ENCODE measurements at regions not wholly inside any gene's neighbourhood (a gene's known extent, or its start where the extent isn't known, plus 50 kb on each side); places are given as distances from the start of the nearest gene placed in this dataset.

DNA sequence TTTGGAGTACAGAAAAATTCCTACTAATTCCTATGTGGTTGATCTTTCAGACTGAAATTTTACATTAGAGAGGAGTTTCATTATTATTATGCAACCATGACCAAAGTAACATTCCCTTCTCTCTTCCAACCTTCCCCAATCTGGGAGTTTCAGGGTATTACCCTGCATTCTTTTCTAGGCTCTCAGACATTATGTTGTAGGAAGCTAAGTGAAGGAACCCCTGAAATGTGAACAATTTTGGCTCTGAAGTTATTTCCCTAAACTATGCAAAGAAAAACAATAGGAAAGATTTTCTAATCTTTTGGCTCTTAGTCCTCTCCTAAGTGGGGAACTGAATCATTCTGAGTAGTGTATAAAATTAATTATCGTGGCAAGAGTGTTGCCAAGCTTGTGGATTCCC is 63.3 kb upstream of the ZFAND5 start (continued):
- TF ChIP-seq ZBTB33 (CRISPR knock-in tag; IDR thresholded peaks at IDR 0.05), result no peak
- no peak for TF ChIP-seq JUNB (CRISPR knock-in tag; conservative IDR thresholded peaks at IDR 0.05)
- TF ChIP-seq, protein P1, sequence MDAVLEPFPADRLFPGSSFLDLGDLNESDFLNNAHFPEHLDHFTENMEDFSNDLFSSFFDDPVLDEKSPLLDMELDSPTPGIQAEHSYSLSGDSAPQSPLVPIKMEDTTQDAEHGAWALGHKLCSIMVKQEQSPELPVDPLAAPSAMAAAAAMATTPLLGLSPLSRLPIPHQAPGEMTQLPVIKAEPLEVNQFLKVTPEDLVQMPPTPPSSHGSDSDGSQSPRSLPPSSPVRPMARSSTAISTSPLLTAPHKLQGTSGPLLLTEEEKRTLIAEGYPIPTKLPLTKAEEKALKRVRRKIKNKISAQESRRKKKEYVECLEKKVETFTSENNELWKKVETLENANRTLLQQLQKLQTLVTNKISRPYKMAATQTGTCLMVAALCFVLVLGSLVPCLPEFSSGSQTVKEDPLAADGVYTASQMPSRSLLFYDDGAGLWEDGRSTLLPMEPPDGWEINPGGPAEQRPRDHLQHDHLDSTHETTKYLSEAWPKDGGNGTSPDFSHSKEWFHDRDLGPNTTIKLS (IDR thresholded peaks at IDR 0.05; ENCODE audit: borderline replicate concordance, low read depth), result no peak
- no peak for TF ChIP-seq ZNF146 (CRISPR knock-in tag; IDR thresholded peaks at IDR 0.05; ENCODE audit: unreplicated experiment)
- no peak for TF ChIP-seq JUN (IDR thresholded peaks at IDR 0.05; ENCODE audit: borderline replicate concordance, low read depth, low read length)
- TF ChIP-seq JUN (CRISPR knock-in tag; IDR thresholded peaks at IDR 0.05; ENCODE audit: borderline replicate concordance), result no peak
- TF ChIP-seq TSC22D4 (tag; IDR thresholded peaks at IDR 0.05), result no peak

DNA sequence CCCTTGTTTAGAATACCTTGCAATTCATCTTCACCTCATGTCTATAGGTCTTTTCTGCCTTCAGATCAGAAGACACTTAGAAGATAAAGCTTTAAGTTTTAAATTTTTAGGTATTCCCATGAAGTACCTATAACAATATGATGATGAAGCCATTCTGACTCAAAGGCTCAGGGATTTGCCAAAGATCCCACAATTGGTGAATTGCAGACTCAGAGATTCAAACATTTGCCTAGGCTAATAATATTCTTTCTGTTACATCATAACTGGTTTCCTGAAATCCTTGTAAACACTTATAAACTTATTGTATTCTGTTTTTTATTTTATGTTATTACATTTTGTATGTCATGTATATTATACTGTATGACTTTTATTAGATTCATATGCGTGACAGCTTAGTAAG is 62.8 kb upstream of the ZFAND5 start:
- FAIRE-seq, result no peak
- Histone ChIP-seq H3K4me1 (replicated peaks in 1 of 2; ENCODE audit: control insufficient read depth in 2 of 2, insufficient read depth in 2 of 2, low read length in 2 of 2) (no peaks in the 10 kb centered on the region), H2AFZ (ENCODE audit: low read depth, low read length) (no peak overlapping the region)
- TF ChIP-seq, protein P2, sequence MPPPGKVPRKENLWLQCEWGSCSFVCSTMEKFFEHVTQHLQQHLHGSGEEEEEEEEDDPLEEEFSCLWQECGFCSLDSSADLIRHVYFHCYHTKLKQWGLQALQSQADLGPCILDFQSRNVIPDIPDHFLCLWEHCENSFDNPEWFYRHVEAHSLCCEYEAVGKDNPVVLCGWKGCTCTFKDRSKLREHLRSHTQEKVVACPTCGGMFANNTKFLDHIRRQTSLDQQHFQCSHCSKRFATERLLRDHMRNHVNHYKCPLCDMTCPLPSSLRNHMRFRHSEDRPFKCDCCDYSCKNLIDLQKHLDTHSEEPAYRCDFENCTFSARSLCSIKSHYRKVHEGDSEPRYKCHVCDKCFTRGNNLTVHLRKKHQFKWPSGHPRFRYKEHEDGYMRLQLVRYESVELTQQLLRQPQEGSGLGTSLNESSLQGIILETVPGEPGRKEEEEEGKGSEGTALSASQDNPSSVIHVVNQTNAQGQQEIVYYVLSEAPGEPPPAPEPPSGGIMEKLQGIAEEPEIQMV (tag; conservative IDR thresholded peaks at IDR 0.05; ENCODE audit: low read depth), result no peak
- TF ChIP-seq, protein P3, sequence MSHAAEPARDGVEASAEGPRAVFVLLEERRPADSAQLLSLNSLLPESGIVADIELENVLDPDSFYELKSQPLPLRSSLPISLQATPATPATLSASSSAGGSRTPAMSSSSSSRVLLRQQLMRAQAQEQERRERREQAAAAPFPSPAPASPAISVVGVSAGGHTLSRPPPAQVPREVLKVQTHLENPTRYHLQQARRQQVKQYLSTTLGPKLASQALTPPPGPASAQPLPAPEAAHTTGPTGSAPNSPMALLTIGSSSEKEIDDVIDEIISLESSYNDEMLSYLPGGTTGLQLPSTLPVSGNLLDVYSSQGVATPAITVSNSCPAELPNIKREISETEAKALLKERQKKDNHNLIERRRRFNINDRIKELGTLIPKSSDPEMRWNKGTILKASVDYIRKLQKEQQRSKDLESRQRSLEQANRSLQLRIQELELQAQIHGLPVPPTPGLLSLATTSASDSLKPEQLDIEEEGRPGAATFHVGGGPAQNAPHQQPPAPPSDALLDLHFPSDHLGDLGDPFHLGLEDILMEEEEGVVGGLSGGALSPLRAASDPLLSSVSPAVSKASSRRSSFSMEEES (CRISPR knock-in tag; IDR thresholded peaks at IDR 0.05), result no peak
- TF ChIP-seq RBM39 (optimal IDR thresholded peaks at IDR 0.05; ENCODE audit: low read depth, low read length) (no peak), SIRT6 (IDR thresholded peaks at IDR 0.05; ENCODE audit: low read depth, low read length) (no peak), SIN3A (IDR thresholded peaks at IDR 0.05; ENCODE audit: borderline replicate concordance in 2 of 2, control insufficient read depth in 1 of 2, low read depth in 2 of 2, low read length in 2 of 2) (no peak), MEF2D (tag; conservative IDR thresholded peaks at IDR 0.05; ENCODE audit: low read depth) (no peak), RCOR1 (IDR thresholded peaks at IDR 0.05; ENCODE audit: borderline replicate concordance in 1 of 2, low read depth in 2 of 2, low read length in 2 of 2) (no peak)
- TF ChIP-seq, protein P4, sequence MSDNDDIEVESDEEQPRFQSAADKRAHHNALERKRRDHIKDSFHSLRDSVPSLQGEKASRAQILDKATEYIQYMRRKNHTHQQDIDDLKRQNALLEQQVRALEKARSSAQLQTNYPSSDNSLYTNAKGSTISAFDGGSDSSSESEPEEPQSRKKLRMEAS (CRISPR knock-in tag; IDR thresholded peaks at IDR 0.05), result no peak

More for the DNA sequence above, 62.8 kb upstream of the ZFAND5 start:
- WGBS (ENCODE audit: insufficient coverage, low coverage, missing lambda C conversion rate), result 0% methylated on average over 1 of the region's 1 CpG
- intact Hi-C loops (cut with micrococcal nuclease), result no loop called here
- H3K4me3 ChIP-seq, result no peak overlapping the region
- no peak for DNase-seq (ENCODE audit: extremely low read depth in 1 of 4, low spot score in 3 of 4)
- H3K9me1 ChIP-seq (ENCODE audit: control insufficient read depth, insufficient read depth, low read length), result no peaks in the 10 kb centered on the region
- CTCF ChIA-PET (ENCODE audit: low intra/inter-chr PET ratio), result no interaction called here
- H3K79me2 ChIP-seq (ENCODE audit: control insufficient read depth, insufficient read depth, low read length), result no peaks in the 10 kb centered on the region
- no peaks in the 10 kb centered on the region for H3K9me3 ChIP-seq (replicated peaks; ENCODE audit: control insufficient read depth, insufficient read depth, low read depth, low read length)
- POLR2A ChIA-PET, result interaction anchor here (1.6 kb wide), 1 partner anchor 12 kb away, joined by 3 read pairs; no protein-coding TSS in a partner anchor
- in situ Hi-C loops (cut with MboI), result no loop called here
- no peak for ATAC-seq
- no peak overlapping the region for H3K27ac ChIP-seq (ENCODE audit: extremely low read depth, low read depth, low read length)
- no peaks in the 10 kb centered on the region for H3K27me3 ChIP-seq (ENCODE audit: control insufficient read depth in 2 of 2, insufficient read depth in 2 of 2, low read length in 2 of 2)
- no peaks in the 10 kb centered on the region for H4K20me1 ChIP-seq (replicated peaks; ENCODE audit: control insufficient read depth, insufficient read depth, low read length)
- H3K9ac ChIP-seq (ENCODE audit: insufficient read depth in 1 of 2, low read depth in 2 of 2, low read length in 2 of 2), result no peak overlapping the region
- no TSS peak for BruUV-seq (replicated peaks)
- no peak overlapping the region for H3K4me2 ChIP-seq (ENCODE audit: insufficient read depth, low read length)
- no peaks in the 10 kb centered on the region for H3K36me3 ChIP-seq (ENCODE audit: control insufficient read depth, insufficient read depth, low read length)

Data from K562 (cell line).